HG03280 (cell line): ENCODE measurements at regions not wholly inside any gene's neighbourhood (a gene's known extent, or its start where the extent isn't known, plus 50 kb on each side); places are given as distances from the start of the nearest gene placed in this dataset.
"Not testable (repeated sequence)": the region's sequence is repeated elsewhere in the genome, so short reads cannot be mapped to it uniquely, and the experiment has no call there.

ENCODE experiments used
- ATAC-seq: cut with Tn5 transposase; IDR thresholded peaks from one replicate; pipeline ENCODE4 v1.9.1; 2021; ENCODE audit warnings: mild to moderate bottlenecking, moderate library complexity; ENCODE audit not compliant: unreplicated experiment

GRCh38 chr1:173341971-173342370 is 134.8 kb upstream of the TNFSF4 start:
- no peak for ATAC-seq

DNA sequence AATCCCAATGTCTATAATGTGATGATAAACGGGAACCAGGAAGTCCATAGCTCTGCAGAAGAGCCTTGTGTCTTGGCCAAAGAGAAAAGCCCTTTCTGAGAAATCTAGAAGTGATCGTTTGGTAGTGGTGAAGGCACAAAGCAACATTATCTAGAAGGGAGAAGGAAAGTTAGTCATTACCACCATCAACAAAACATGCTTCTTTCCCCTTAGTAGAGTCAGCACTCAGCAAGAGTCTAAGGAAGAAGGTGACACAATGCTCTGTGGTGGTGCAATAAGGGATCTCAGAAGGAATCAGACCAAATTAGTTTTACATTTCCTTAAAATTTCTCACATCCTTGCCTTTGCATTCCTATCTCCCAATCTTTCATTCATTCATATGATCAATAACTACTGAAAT is 134.4 kb upstream of the PRDX6 start:
- ATAC-seq = no peak

- ATAC-seq = no peak
These were observed 132.9 kb upstream of the PRDX6 start for GRCh38 chr1:173344034-173344743.

DNA sequence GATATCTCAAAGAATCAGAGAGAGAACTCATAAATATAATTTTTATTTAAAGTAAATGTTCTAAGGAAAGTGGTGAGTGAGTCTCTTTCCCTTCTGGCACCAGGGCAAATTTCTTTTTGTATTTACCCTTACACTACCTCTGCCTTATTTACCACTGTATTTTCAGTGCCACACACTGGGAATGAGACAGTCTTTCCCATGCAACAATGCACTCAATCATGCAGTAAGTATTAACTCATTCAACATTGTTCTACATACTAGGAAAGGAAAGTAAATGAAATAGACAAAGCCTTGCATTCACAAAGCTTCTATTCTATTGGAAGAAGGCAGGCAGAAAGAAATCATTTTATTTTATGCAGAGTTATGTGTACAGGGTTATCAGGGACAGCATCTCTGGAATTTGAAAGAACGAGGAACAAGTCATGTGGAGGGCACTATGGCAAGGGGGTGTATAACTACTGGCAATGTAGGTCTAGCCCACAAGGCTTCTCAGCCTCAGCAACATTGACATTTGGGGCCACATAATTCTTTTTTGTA is 129.8 kb upstream of the PRDX6 start:
- ATAC-seq = no peak

GRCh38 chr1:173352635-173353034 is 124.5 kb upstream of the PRDX6 start:
- not testable (repeated sequence) for ATAC-seq

GRCh38 chr1:173353350-173353749 is 123.8 kb upstream of the PRDX6 start:
- ATAC-seq = no peak

DNA sequence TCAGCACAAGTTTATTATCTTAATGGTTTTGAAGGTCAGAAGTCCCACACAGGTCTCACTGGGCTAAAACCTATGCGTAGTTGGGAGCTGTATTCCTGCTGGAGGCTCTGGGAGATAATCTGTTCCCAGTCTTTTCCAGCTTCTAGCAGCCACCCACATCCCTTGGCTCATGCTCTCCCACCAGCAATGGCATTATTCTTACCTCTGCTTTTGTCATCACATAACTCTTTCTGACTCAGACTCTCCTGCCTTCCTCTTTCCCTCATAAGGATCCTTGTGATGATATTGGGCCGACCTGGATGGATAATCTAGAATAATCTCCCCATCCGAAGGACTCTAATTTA is 122.2 kb upstream of the PRDX6 start:
- ATAC-seq = no peak

GRCh38 chr1:173355281-173356031 is 121.7 kb upstream of the PRDX6 start:
- ATAC-seq = peak; percentile 55

GRCh38 chr1:173356191-173356762 is 120.9 kb upstream of the PRDX6 start:
- no peak for ATAC-seq

DNA sequence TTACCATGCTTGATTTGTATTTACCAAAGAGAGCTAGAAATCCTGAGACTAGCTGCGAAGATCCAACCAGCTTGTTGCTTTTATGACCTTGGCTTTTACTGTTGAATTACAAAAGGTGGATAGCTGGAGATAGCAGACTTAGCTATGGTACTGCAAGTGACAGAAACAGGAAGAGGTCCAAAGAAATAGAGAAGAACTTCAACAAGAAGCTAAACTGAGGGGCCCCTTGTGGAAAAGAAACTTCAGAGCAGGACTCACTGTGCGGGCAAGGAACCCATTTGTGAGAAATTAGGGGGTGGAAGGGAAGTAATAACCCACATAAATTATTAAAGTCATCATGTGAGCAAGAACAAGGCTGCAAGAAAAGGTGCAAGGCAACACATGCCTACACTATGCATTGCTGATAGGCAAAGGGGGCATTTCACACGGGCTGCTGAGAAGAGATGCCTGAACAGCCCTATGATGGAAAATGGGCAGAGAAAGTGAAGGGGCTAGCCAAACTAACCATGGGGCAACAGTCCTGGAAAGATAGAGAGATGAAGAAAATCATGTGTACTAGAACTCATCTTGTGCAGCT is 116.6 kb upstream of the PRDX6 start:
- no peak for ATAC-seq

GRCh38 chr1:173362543-173362942 is 114.6 kb upstream of the PRDX6 start:
- ATAC-seq = no peak

- ATAC-seq = no peak
These were observed 112.3 kb upstream of the PRDX6 start for GRCh38 chr1:173364827-173365226.

DNA sequence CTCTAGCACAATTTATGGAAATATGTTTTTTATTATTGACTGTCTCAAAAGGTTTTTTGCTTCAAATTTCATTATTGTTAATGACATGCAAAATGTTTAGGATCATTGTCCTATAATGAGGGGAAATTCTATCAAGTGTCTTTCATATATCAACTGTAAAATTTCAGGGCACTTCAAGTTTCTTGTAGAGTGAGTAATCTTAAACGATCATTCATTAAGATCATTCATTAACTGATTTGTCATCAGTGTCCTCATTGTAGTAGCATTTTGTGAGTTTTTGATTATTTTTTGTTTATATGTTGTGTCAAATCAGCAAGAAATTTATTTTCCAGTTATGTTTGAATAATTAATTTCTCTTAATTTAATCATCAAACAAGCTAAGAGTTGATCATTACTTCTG is 111.8 kb upstream of the PRDX6 start:
- no peak for ATAC-seq

DNA sequence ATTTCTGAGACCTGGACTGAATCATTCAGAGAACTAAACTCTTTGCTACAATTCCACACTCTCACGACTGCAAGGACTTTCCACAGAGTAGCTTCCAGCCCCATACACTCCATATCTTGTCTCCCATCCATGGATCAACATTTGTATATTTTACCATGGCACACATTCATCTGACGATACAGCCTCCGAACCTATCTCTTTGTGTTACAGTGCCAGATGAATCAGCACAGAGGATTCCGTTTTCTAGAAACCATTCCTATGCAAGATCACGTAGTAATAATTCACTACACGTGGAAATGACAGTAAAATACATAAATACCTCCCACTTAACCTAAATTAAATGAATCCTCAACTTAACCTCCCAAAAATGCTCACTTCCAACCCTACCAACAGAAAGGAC is 110.0 kb upstream of the PRDX6 start:
- ATAC-seq = no peak

DNA sequence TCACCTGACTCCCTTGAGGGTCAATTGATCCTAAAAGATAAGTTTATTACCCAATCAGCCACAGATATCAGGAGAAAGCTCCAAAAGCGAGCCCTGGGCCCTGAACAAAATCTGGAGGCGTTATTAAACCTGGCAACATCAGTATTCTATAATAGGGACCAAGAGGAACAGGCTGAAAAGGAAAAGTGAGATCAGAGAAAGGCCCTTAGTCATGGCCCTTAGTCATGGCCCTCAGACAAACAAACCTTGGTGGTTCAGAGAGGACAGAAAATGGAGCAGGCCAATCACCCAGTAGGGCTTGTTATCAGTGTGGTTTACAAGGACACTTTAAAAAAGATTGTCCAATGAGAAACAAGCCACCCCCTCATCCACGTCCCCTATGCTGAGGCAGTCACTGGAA is 106.5 kb upstream of the PRDX6 start:
- not testable (repeated sequence) for ATAC-seq

DNA sequence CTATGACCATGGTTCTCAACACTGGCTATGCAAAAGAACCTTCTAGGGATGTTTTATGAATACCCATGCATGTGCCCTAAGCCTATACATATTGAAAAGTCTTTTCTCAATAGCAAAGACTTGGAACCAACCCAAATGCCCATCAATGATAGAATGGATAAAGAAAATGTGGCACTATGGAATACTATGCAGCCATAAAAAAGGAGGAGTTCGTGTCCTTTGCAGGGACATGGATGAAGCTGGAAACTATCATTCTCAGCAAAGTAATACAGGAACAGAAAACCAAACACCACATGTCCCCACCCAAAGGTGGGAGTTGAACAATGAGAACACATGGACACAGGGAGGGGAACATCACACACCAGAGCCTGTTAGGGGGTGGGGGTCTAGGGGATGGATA is 101.1 kb upstream of the PRDX6 start:
- ATAC-seq = not testable (repeated sequence)

- no peak for ATAC-seq
These were observed 99.9 kb upstream of the PRDX6 start for GRCh38 chr1:173377266-173377665.

DNA sequence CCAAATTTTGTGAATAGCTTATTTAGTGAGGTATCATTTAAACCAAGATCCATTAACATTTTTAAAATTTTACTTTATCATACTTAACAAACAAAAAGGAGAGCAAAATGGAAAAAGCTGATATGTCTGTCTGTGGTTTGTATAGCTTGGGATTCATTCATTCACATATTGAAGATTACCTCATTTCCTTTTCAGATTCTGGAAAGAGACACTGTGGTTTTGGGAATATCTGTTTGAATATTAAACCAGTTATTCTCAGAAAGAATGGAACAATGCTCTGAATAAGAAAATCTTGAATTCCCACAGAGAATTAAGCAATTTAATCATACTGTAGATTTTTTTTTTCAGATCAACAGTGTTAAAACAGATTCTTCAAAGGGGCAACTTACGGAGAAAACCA is 93.8 kb upstream of the PRDX6 start:
- no peak for ATAC-seq

GRCh38 chr1:173388352-173388751 is 88.8 kb upstream of the PRDX6 start:
- no peak for ATAC-seq

- no peak for ATAC-seq
These were observed 84.1 kb upstream of the PRDX6 start for GRCh38 chr1:173392895-173393658.

DNA sequence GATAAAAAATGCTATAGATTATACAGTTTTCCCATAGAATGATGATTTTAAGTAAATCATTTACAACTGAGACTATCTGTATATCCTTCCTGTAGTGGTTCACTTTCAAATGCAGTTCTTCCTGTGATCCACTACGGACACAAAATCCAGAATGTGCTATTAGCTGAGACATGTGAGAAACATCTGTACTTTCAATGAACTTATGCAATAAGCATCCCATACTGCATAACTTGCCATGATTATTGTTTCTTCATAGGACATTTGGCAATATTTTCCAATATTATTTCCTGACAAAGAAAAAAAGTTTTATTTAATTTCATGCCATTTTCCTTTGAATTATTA is 83.5 kb upstream of the PRDX6 start:
- no peak for ATAC-seq
